ENCODE measurements at regions not wholly inside any gene's neighbourhood (a gene's known extent, or its start where the extent isn't known, plus 50 kb on each side); places are given as distances from the start of the nearest gene placed in this dataset.
"Not testable (repeated sequence)": the region's sequence is repeated elsewhere in the genome, so short reads cannot be mapped to it uniquely, and the experiment has no call there.

GRCh38 chr1:80153762-80154161, 1147.2 kb upstream of the ADGRL4 start:
- H3K27ac ChIP-seq (ENCODE audit: low read depth, low read length), result no peak overlapping the region
- no peak overlapping the region for H3K9ac ChIP-seq (ENCODE audit: low read depth in 1 of 3, low read length in 3 of 3)
- no peaks in the 10 kb centered on the region for H3K27me3 ChIP-seq (ENCODE audit: control insufficient read depth in 3 of 3, insufficient read depth in 3 of 3, low read length in 3 of 3)
- H3K9me3 ChIP-seq (ENCODE audit: control insufficient read depth in 3 of 3, low read length in 3 of 3), result no peaks in the 10 kb centered on the region
- no peaks in the 10 kb centered on the region for H3K4me1 ChIP-seq (ENCODE audit: control insufficient read depth in 3 of 3, insufficient read depth in 3 of 3, low read length in 3 of 3)
- H3K4me3 ChIP-seq (ENCODE audit: low read length in 3 of 3), result no peak overlapping the region
- H3K36me3 ChIP-seq (ENCODE audit: control insufficient read depth in 3 of 3, insufficient read depth in 3 of 3, low read length in 3 of 3), result no peaks in the 10 kb centered on the region

GRCh38 chr1:80143361-80143760, 1136.8 kb upstream of the ADGRL4 start:
- no peaks in the 10 kb centered on the region for H3K36me3 ChIP-seq (ENCODE audit: control insufficient read depth in 3 of 3, insufficient read depth in 3 of 3, low read length in 3 of 3)
- peaks cover 0 to 4% (median 4%) of the 10 kb centered on the region in 3 donors for H3K9me3 ChIP-seq (ENCODE audit: control insufficient read depth in 3 of 3, low read length in 3 of 3)
- no peak overlapping the region for H3K27ac ChIP-seq (ENCODE audit: low read depth, low read length)
- no peaks in the 10 kb centered on the region for H3K27me3 ChIP-seq (ENCODE audit: control insufficient read depth in 3 of 3, insufficient read depth in 3 of 3, low read length in 3 of 3)
- H3K9ac ChIP-seq (ENCODE audit: low read depth in 1 of 3, low read length in 3 of 3), result no peak overlapping the region
- H3K4me1 ChIP-seq (ENCODE audit: control insufficient read depth in 3 of 3, insufficient read depth in 3 of 3, low read length in 3 of 3), result no peaks in the 10 kb centered on the region
- no peak overlapping the region for H3K4me3 ChIP-seq (ENCODE audit: low read length in 3 of 3)

GRCh38 chr1:80137946-80138602, 1131.5 kb upstream of the ADGRL4 start:
- not testable (repeated sequence) for H3K27me3 ChIP-seq (ENCODE audit: control insufficient read depth in 3 of 3, insufficient read depth in 3 of 3, low read length in 3 of 3); H3K36me3 ChIP-seq (ENCODE audit: control insufficient read depth in 3 of 3, insufficient read depth in 3 of 3, low read length in 3 of 3); H3K27ac ChIP-seq (ENCODE audit: low read depth, low read length); H3K9ac ChIP-seq (ENCODE audit: low read depth in 1 of 3, low read length in 3 of 3); H3K4me1 ChIP-seq (ENCODE audit: control insufficient read depth in 3 of 3, insufficient read depth in 3 of 3, low read length in 3 of 3); H3K4me3 ChIP-seq (ENCODE audit: low read length in 3 of 3); H3K9me3 ChIP-seq (ENCODE audit: control insufficient read depth in 3 of 3, low read length in 3 of 3)

GRCh38 chr1:80113168-80114038, 1106.9 kb upstream of the ADGRL4 start:
- Histone ChIP-seq H3K27me3 (ENCODE audit: control insufficient read depth in 3 of 3, insufficient read depth in 3 of 3, low read length in 3 of 3) (no peaks in the 10 kb centered on the region), H3K27ac (ENCODE audit: low read depth, low read length) (no peak overlapping the region), H3K9me3 (ENCODE audit: control insufficient read depth in 3 of 3, low read length in 3 of 3) (no peaks in the 10 kb centered on the region), H3K4me1 (ENCODE audit: control insufficient read depth in 3 of 3, insufficient read depth in 3 of 3, low read length in 3 of 3) (no peaks in the 10 kb centered on the region), H3K36me3 (ENCODE audit: control insufficient read depth in 3 of 3, insufficient read depth in 3 of 3, low read length in 3 of 3) (no peaks in the 10 kb centered on the region), H3K9ac (ENCODE audit: low read depth in 1 of 3, low read length in 3 of 3) (no peak overlapping the region), H3K4me3 (ENCODE audit: low read length in 3 of 3) (no peak overlapping the region)

- no peak overlapping the region for H3K27ac ChIP-seq (ENCODE audit: low read depth, low read length)
- H3K27me3 ChIP-seq (ENCODE audit: control insufficient read depth in 3 of 3, insufficient read depth in 3 of 3, low read length in 3 of 3), result no peaks in the 10 kb centered on the region
- no peaks in the 10 kb centered on the region for H3K36me3 ChIP-seq (ENCODE audit: control insufficient read depth in 3 of 3, insufficient read depth in 3 of 3, low read length in 3 of 3)
- no peak overlapping the region for H3K4me3 ChIP-seq (ENCODE audit: low read length in 3 of 3)
- no peak overlapping the region for H3K9ac ChIP-seq (ENCODE audit: low read depth in 1 of 3, low read length in 3 of 3)
- peaks cover 0 to 6% (median 2%) of the 10 kb centered on the region in 3 donors for H3K9me3 ChIP-seq (ENCODE audit: control insufficient read depth in 3 of 3, low read length in 3 of 3)
- no peaks in the 10 kb centered on the region for H3K4me1 ChIP-seq (ENCODE audit: control insufficient read depth in 3 of 3, insufficient read depth in 3 of 3, low read length in 3 of 3)
These were observed 1094.6 kb upstream of the ADGRL4 start for GRCh38 chr1:80101159-80101558.

- H3K27ac ChIP-seq (ENCODE audit: low read depth, low read length), result no peak overlapping the region
- H3K4me3 ChIP-seq (ENCODE audit: low read length in 3 of 3), result no peak overlapping the region
- H3K9me3 ChIP-seq (ENCODE audit: control insufficient read depth in 3 of 3, low read length in 3 of 3), result peaks cover 0 to 6% (median 2%) of the 10 kb centered on the region in 3 donors
- no peaks in the 10 kb centered on the region for H3K4me1 ChIP-seq (ENCODE audit: control insufficient read depth in 3 of 3, insufficient read depth in 3 of 3, low read length in 3 of 3)
- no peaks in the 10 kb centered on the region for H3K27me3 ChIP-seq (ENCODE audit: control insufficient read depth in 3 of 3, insufficient read depth in 3 of 3, low read length in 3 of 3)
- H3K36me3 ChIP-seq (ENCODE audit: control insufficient read depth in 3 of 3, insufficient read depth in 3 of 3, low read length in 3 of 3), result no peaks in the 10 kb centered on the region
- H3K9ac ChIP-seq (ENCODE audit: low read depth in 1 of 3, low read length in 3 of 3), result no peak overlapping the region
These were observed 1093.2 kb upstream of the ADGRL4 start for GRCh38 chr1:80099713-80100112.

GRCh38 chr1:80085067-80085466, 1078.5 kb upstream of the ADGRL4 start:
- H3K4me3 ChIP-seq (ENCODE audit: low read length in 3 of 3), result no peak overlapping the region
- no peak overlapping the region for H3K27ac ChIP-seq (ENCODE audit: low read depth, low read length)
- no peaks in the 10 kb centered on the region for H3K9me3 ChIP-seq (ENCODE audit: control insufficient read depth in 3 of 3, low read length in 3 of 3)
- no peaks in the 10 kb centered on the region for H3K36me3 ChIP-seq (ENCODE audit: control insufficient read depth in 3 of 3, insufficient read depth in 3 of 3, low read length in 3 of 3)
- H3K4me1 ChIP-seq (ENCODE audit: control insufficient read depth in 3 of 3, insufficient read depth in 3 of 3, low read length in 3 of 3), result no peaks in the 10 kb centered on the region
- no peaks in the 10 kb centered on the region for H3K27me3 ChIP-seq (ENCODE audit: control insufficient read depth in 3 of 3, insufficient read depth in 3 of 3, low read length in 3 of 3)
- no peak overlapping the region for H3K9ac ChIP-seq (ENCODE audit: low read depth in 1 of 3, low read length in 3 of 3)

GRCh38 chr1:80083892-80084291, 1077.4 kb upstream of the ADGRL4 start:
- Histone ChIP-seq H3K27me3 (ENCODE audit: control insufficient read depth in 3 of 3, insufficient read depth in 3 of 3, low read length in 3 of 3) (no peaks in the 10 kb centered on the region), H3K36me3 (ENCODE audit: control insufficient read depth in 3 of 3, insufficient read depth in 3 of 3, low read length in 3 of 3) (no peaks in the 10 kb centered on the region), H3K9ac (ENCODE audit: low read depth in 1 of 3, low read length in 3 of 3) (no peak overlapping the region), H3K4me1 (ENCODE audit: control insufficient read depth in 3 of 3, insufficient read depth in 3 of 3, low read length in 3 of 3) (no peaks in the 10 kb centered on the region), H3K9me3 (ENCODE audit: control insufficient read depth in 3 of 3, low read length in 3 of 3) (no peaks in the 10 kb centered on the region), H3K4me3 (ENCODE audit: low read length in 3 of 3) (no peak overlapping the region), H3K27ac (ENCODE audit: low read depth, low read length) (no peak overlapping the region)

GRCh38 chr1:80076469-80076868, 1069.9 kb upstream of the ADGRL4 start:
- Histone ChIP-seq H3K27ac (ENCODE audit: low read depth, low read length) (no peak overlapping the region), H3K4me1 (ENCODE audit: control insufficient read depth in 3 of 3, insufficient read depth in 3 of 3, low read length in 3 of 3) (no peaks in the 10 kb centered on the region), H3K36me3 (ENCODE audit: control insufficient read depth in 3 of 3, insufficient read depth in 3 of 3, low read length in 3 of 3) (no peaks in the 10 kb centered on the region), H3K9me3 (ENCODE audit: control insufficient read depth in 3 of 3, low read length in 3 of 3) (no peaks in the 10 kb centered on the region), H3K4me3 (ENCODE audit: low read length in 3 of 3) (no peak overlapping the region), H3K9ac (ENCODE audit: low read depth in 1 of 3, low read length in 3 of 3) (no peak overlapping the region), H3K27me3 (ENCODE audit: control insufficient read depth in 3 of 3, insufficient read depth in 3 of 3, low read length in 3 of 3) (no peaks in the 10 kb centered on the region)

GRCh38 chr1:80075351-80075750, 1068.8 kb upstream of the ADGRL4 start:
- Histone ChIP-seq H3K4me3 (ENCODE audit: low read length in 3 of 3) (no peak overlapping the region), H3K36me3 (ENCODE audit: control insufficient read depth in 3 of 3, insufficient read depth in 3 of 3, low read length in 3 of 3) (no peaks in the 10 kb centered on the region), H3K4me1 (ENCODE audit: control insufficient read depth in 3 of 3, insufficient read depth in 3 of 3, low read length in 3 of 3) (no peaks in the 10 kb centered on the region), H3K9me3 (ENCODE audit: control insufficient read depth in 3 of 3, low read length in 3 of 3) (no peaks in the 10 kb centered on the region), H3K27ac (ENCODE audit: low read depth, low read length) (no peak overlapping the region), H3K9ac (ENCODE audit: low read depth in 1 of 3, low read length in 3 of 3) (no peak overlapping the region), H3K27me3 (ENCODE audit: control insufficient read depth in 3 of 3, insufficient read depth in 3 of 3, low read length in 3 of 3) (no peaks in the 10 kb centered on the region)
